Spleen (tissue), 7 donors: ENCODE measurements at regions not wholly inside any gene's neighbourhood (a gene's known extent, or its start where the extent isn't known, plus 50 kb on each side); places are given as distances from the start of the nearest gene placed in this dataset.

Experiments used
- CTCF ChIP-seq, 11 experiments: fragments of 200-600 bp in 7 of 11; fragments of 450-650 bp in 4 of 11; sonication (generic) in 4 of 11; IDR thresholded peaks in 8 of 11; conservative IDR thresholded peaks in 3 of 11; 1 replicate in 7 of 11; 2 replicates in 4 of 11; pipeline versions ENCODE4 v1.4.0 to v1.8.0; 2016 to 2021; ENCODE audit warnings: antibody characterized with exemption in 11 of 11, inconsistent platforms in 4 of 11, mild to moderate bottlenecking in 1 of 11
- POLR2A ChIP-seq, 3 donors: fragments of 450-650 bp; IDR thresholded peaks; one replicate each; pipeline ENCODE4 v1.5.1; 2017; ENCODE audit warnings: antibody characterized with exemption in 3 of 3, mild to moderate bottlenecking in 1 of 3
- donor health status: DM: no; HTN: no; CAD: no; lungs with moderate emphysema.
- donor health status: DM: no; HTN: no; CAD: no.
- donor health status: DM: no; HTN: no; CAD: no.

GRCh38 chr1:14094611-14095400 lies 394.8 kb downstream of the PRDM2 start:
- TF ChIP-seq CTCF (IDR thresholded peaks at IDR 0.05 in 8 of 11, conservative IDR thresholded peaks at IDR 0.05 in 3 of 11) (peak in 6 of 11 experiments; percentile 16 to 45 (median 38)), POLR2A (IDR thresholded peaks at IDR 0.05) (no peak)
